ENCODE measurements at regions not wholly inside any gene's neighbourhood (a gene's known extent, or its start where the extent isn't known, plus 50 kb on each side); places are given as distances from the start of the nearest gene placed in this dataset.

DNA sequence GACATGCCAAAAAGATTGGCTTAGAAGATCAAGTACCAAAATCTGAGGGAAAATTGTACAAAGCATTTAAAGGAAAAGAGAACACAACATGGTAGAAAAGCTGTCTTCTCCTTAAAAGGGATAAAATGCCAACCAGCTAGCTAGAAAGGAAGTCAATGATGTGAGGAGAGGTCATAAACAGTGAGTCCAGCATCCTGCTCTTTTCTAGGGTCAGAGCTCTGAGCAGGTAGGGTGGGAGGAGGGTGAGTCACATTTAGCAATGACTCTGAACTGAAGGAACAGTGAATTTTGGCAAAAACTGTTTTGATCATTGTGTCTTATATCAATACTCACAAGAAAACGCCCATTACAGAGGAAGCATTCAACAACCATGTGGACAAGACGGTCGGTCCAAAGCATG is 322.3 kb downstream of the DAD1 start:
- no peak for ATAC-seq
- H3K4me3 ChIP-seq (ENCODE audit: low read depth in 2 of 2, low read length in 2 of 2), result no peak overlapping the region
- no peak overlapping the region for H3K27ac ChIP-seq (ENCODE audit: low read length)
- BruUV-seq (replicated peaks), result no TSS peak
- intact Hi-C loops (cut with micrococcal nuclease; ENCODE audit: unreplicated experiment) (no loop called here), in situ Hi-C loops (cut with HindIII; ENCODE audit: low pct_unique_long_range_greater_than_20kb, low sequenced_read_pairs) (no loop called here)
- no peak for DNase-seq (ENCODE audit: low read depth, low spot score)
- TF ChIP-seq POLR2AphosphoS5 (IDR thresholded peaks at IDR 0.05; ENCODE audit: low read depth, low read length) (no peak), SIN3A (IDR thresholded peaks at IDR 0.05; ENCODE audit: borderline replicate concordance, insufficient read depth, low read depth, low read length) (no peak), TCF7L2 (IDR thresholded peaks at IDR 0.05; ENCODE audit: low read depth, low read length) (no peak)
- TF ChIP-seq, protein P1, sequence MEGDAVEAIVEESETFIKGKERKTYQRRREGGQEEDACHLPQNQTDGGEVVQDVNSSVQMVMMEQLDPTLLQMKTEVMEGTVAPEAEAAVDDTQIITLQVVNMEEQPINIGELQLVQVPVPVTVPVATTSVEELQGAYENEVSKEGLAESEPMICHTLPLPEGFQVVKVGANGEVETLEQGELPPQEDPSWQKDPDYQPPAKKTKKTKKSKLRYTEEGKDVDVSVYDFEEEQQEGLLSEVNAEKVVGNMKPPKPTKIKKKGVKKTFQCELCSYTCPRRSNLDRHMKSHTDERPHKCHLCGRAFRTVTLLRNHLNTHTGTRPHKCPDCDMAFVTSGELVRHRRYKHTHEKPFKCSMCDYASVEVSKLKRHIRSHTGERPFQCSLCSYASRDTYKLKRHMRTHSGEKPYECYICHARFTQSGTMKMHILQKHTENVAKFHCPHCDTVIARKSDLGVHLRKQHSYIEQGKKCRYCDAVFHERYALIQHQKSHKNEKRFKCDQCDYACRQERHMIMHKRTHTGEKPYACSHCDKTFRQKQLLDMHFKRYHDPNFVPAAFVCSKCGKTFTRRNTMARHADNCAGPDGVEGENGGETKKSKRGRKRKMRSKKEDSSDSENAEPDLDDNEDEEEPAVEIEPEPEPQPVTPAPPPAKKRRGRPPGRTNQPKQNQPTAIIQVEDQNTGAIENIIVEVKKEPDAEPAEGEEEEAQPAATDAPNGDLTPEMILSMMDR (IDR thresholded peaks at IDR 0.05), result no peak
- TF ChIP-seq, protein P2, sequence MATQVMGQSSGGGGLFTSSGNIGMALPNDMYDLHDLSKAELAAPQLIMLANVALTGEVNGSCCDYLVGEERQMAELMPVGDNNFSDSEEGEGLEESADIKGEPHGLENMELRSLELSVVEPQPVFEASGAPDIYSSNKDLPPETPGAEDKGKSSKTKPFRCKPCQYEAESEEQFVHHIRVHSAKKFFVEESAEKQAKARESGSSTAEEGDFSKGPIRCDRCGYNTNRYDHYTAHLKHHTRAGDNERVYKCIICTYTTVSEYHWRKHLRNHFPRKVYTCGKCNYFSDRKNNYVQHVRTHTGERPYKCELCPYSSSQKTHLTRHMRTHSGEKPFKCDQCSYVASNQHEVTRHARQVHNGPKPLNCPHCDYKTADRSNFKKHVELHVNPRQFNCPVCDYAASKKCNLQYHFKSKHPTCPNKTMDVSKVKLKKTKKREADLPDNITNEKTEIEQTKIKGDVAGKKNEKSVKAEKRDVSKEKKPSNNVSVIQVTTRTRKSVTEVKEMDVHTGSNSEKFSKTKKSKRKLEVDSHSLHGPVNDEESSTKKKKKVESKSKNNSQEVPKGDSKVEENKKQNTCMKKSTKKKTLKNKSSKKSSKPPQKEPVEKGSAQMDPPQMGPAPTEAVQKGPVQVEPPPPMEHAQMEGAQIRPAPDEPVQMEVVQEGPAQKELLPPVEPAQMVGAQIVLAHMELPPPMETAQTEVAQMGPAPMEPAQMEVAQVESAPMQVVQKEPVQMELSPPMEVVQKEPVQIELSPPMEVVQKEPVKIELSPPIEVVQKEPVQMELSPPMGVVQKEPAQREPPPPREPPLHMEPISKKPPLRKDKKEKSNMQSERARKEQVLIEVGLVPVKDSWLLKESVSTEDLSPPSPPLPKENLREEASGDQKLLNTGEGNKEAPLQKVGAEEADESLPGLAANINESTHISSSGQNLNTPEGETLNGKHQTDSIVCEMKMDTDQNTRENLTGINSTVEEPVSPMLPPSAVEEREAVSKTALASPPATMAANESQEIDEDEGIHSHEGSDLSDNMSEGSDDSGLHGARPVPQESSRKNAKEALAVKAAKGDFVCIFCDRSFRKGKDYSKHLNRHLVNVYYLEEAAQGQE (IDR thresholded peaks at IDR 0.05; ENCODE audit: insufficient read depth in 1 of 2, low read depth in 2 of 2, low read length in 1 of 2), result no peak
- no peaks in the 10 kb centered on the region for H3K4me1 ChIP-seq (ENCODE audit: control insufficient read depth, insufficient read depth, low read length)
- H3K27me3 ChIP-seq (ENCODE audit: control insufficient read depth, insufficient read depth, low read length), result no peaks in the 10 kb centered on the region
- POLR2A ChIA-PET, result interaction anchor here (0.5 kb wide), 1 partner anchor 321 kb away, joined by 7 read pairs; no protein-coding TSS in a partner anchor
- no peaks in the 10 kb centered on the region for H3K9me3 ChIP-seq (ENCODE audit: control insufficient read depth, insufficient read depth, low read depth, low read length)
- CTCF ChIA-PET, result no interaction called here
- H3K36me3 ChIP-seq (ENCODE audit: control insufficient read depth, insufficient read depth, low read length), result no peaks in the 10 kb centered on the region

DNA sequence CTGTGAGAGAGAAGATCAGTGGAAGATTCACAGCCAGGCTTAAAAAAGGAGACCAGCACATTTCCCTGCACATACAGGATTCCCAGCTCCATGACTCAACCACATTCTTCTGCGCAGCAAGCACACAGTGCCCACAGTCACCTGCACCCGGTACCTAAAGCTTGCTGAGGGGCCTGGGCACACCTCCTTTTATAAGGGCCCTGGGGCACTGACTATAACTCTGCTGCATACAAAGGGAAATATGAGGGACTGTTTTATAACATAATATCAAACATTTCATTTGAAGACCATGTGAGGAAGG is 322.9 kb downstream of the DAD1 start:
- no peak for DNase-seq (ENCODE audit: low read depth, low spot score)
- ATAC-seq, result no peak
- TF ChIP-seq SIN3A (IDR thresholded peaks at IDR 0.05; ENCODE audit: borderline replicate concordance, insufficient read depth, low read depth, low read length) (no peak), POLR2AphosphoS5 (IDR thresholded peaks at IDR 0.05; ENCODE audit: low read depth, low read length) (no peak), TCF7L2 (IDR thresholded peaks at IDR 0.05; ENCODE audit: low read depth, low read length) (no peak)
- TF ChIP-seq, protein P2 (IDR thresholded peaks at IDR 0.05; ENCODE audit: insufficient read depth in 1 of 2, low read depth in 2 of 2, low read length in 1 of 2), result no peak
- TF ChIP-seq, protein P1 (IDR thresholded peaks at IDR 0.05), result no peak
- Histone ChIP-seq H3K9me3 (ENCODE audit: control insufficient read depth, insufficient read depth, low read depth, low read length) (no peaks in the 10 kb centered on the region), H3K27ac (ENCODE audit: low read length) (no peak overlapping the region), H3K4me1 (ENCODE audit: control insufficient read depth, insufficient read depth, low read length) (no peaks in the 10 kb centered on the region), H3K36me3 (ENCODE audit: control insufficient read depth, insufficient read depth, low read length) (no peaks in the 10 kb centered on the region), H3K27me3 (ENCODE audit: control insufficient read depth, insufficient read depth, low read length) (no peaks in the 10 kb centered on the region), H3K4me3 (ENCODE audit: low read depth in 2 of 2, low read length in 2 of 2) (no peak overlapping the region)
- BruUV-seq (replicated peaks), result no TSS peak
- ChIA-PET POLR2A (no interaction called here), CTCF (no interaction called here)
- intact Hi-C loops (cut with micrococcal nuclease; ENCODE audit: unreplicated experiment), result no loop called here
- in situ Hi-C loops (cut with HindIII; ENCODE audit: low pct_unique_long_range_greater_than_20kb, low sequenced_read_pairs), result no loop called here
